Tibial artery (tissue), 4 donors: ENCODE measurements at regions not wholly inside any gene's neighbourhood (a gene's known extent, or its start where the extent isn't known, plus 50 kb on each side); places are given as distances from the start of the nearest gene placed in this dataset.

Source experiments
- DNase-seq, 2 donors: peaks; one replicate each; pipeline ENCODE4 v3.0.0-alpha.2; 2019
- H3K27ac ChIP-seq, 2 donors: fragments of 200-600 bp; sonication (generic) in 1 of 2; 1 replicate in 1 of 2; 2 replicates in 1 of 2; pipeline ENCODE4 v1.5.1; 2018 to 2019; ENCODE audit warnings: mild to moderate bottlenecking in 1 of 2
- H3K27me3 ChIP-seq, 2 donors: fragments of 200-600 bp; sonication (generic) in 1 of 2; one replicate each; pipeline versions ENCODE4 v1.5.1 to v1.6.0; 2016 to 2019
- H3K36me3 ChIP-seq, 3 donors: fragments of 200-600 bp; sonication (generic) in 2 of 3; one replicate each; pipeline ENCODE4 v1.5.1; 2016 to 2019; ENCODE audit warnings: mild to moderate bottlenecking in 2 of 3
- H3K4me1 ChIP-seq, 4 donors: fragments of 200-600 bp; sonication (generic) in 2 of 4; 1 replicate in 3 of 4; 2 replicates in 1 of 4; pipeline ENCODE4 v1.5.1; 2016 to 2019
- H3K4me3 ChIP-seq, 2 donors: fragments of 200-600 bp; sonication (generic) in 1 of 2; 1 replicate in 1 of 2; 2 replicates in 1 of 2; pipeline ENCODE4 v1.5.1; 2018 to 2019; ENCODE audit warnings: mild to moderate bottlenecking in 2 of 2
- H3K9me3 ChIP-seq, 3 donors: fragments of 200-600 bp; sonication (generic) in 1 of 3; one replicate each; pipeline ENCODE4 v1.5.1; 2016 to 2019
- intact Hi-C: fragments of 100-400 bp; cut with DNase I; formaldehyde crosslinking; loops from one replicate; pipeline ENCODE4 v1.15.0; 2023; ENCODE audit warnings: low total_unique reads
- TF ChIP-seq, protein P1 (sequence below), 2 experiments: fragments of 200-600 bp in 1 of 2; fragments of 450-650 bp in 1 of 2; IDR thresholded peaks; one replicate each; pipeline ENCODE4 v1.5.1; 2017 to 2019; ENCODE audit warnings: antibody characterized with exemption in 2 of 2, mild to moderate bottlenecking in 1 of 2, moderate library complexity in 1 of 2

- Histone ChIP-seq H3K27me3 (no peaks in the 10 kb centered on the region), H3K4me1 (no peaks in the 10 kb centered on the region), H3K27ac (no peak overlapping the region), H3K9me3 (no peaks in the 10 kb centered on the region), H3K4me3 (no peak overlapping the region), H3K36me3 (no peaks in the 10 kb centered on the region)
- DNase-seq: no peak
- intact Hi-C loops: no loop called here
- TF ChIP-seq, protein P1, sequence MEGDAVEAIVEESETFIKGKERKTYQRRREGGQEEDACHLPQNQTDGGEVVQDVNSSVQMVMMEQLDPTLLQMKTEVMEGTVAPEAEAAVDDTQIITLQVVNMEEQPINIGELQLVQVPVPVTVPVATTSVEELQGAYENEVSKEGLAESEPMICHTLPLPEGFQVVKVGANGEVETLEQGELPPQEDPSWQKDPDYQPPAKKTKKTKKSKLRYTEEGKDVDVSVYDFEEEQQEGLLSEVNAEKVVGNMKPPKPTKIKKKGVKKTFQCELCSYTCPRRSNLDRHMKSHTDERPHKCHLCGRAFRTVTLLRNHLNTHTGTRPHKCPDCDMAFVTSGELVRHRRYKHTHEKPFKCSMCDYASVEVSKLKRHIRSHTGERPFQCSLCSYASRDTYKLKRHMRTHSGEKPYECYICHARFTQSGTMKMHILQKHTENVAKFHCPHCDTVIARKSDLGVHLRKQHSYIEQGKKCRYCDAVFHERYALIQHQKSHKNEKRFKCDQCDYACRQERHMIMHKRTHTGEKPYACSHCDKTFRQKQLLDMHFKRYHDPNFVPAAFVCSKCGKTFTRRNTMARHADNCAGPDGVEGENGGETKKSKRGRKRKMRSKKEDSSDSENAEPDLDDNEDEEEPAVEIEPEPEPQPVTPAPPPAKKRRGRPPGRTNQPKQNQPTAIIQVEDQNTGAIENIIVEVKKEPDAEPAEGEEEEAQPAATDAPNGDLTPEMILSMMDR (IDR thresholded peaks at IDR 0.05): no peak
Observed at GRCh38 chr5:74105126-74105780, 479.3 kb downstream of the ARHGEF28 start.

DNA sequence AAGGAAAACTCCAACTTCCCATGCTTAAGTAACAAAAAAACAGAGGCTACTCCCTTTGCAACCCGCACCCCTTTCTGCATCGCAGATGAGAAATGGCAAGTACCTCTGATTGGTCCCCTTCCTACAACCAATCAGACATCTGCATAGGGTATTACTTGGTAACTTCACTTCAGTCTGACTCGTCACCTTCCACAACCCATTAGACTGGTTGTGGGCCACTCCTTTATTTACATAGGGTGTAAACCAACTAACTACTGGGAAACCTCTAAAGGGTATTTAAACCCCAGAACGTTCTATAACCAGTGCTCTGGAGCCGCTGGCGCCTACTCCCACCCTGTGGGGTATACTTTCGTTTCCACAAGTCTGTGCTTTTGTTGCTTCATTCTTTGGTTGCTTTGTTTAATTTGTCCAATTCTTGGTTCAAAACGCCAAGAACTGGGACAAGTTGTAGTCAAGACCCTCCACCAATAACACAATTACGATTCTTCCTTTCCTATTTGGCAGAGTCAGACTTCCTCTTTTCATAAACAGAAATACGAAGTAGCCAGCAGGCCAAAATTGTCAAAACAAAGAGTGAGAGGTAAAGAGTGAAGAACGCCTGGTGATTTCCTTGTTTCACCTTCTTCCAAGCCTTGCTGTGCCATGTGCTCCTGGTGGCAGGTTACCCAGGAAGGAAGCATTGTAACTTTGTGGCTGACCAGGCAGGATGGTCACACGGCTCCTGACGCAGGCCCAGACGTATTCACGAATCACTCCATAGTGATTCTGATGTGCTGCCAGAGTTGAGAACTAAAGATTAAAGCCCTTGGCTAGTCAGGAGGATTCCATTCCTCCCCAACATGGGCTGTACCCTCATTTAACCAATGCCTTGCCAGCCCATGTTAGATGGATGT is 477.4 kb downstream of the ARHGEF28 start:
- intact Hi-C loops: no loop called here

GRCh38 chr5:74100268-74100665 is 474.3 kb downstream of the ARHGEF28 start:
- intact Hi-C loops: no loop called here
- Histone ChIP-seq H3K27me3 (no peaks in the 10 kb centered on the region), H3K4me1 (no peaks in the 10 kb centered on the region), H3K27ac (no peak overlapping the region), H3K4me3 (no peak overlapping the region), H3K9me3 (peaks cover 0 to 9% (median 7%) of the 10 kb centered on the region in 3 donors), H3K36me3 (no peaks in the 10 kb centered on the region)
- TF ChIP-seq, protein P1 (IDR thresholded peaks at IDR 0.05): no peak
- DNase-seq: no peak

More for the DNA sequence above, 477.4 kb downstream of the ARHGEF28 start:
- H3K36me3 ChIP-seq: no peaks in the 10 kb centered on the region
- no peaks in the 10 kb centered on the region for H3K27me3 ChIP-seq
- H3K4me3 ChIP-seq: no peak overlapping the region
- TF ChIP-seq, protein P1 (IDR thresholded peaks at IDR 0.05): no peak
- no peaks in the 10 kb centered on the region for H3K4me1 ChIP-seq
- H3K27ac ChIP-seq: no peak overlapping the region
- H3K9me3 ChIP-seq: peaks cover 0 to 9% (median 7%) of the 10 kb centered on the region in 3 donors
- DNase-seq: no peak

DNA sequence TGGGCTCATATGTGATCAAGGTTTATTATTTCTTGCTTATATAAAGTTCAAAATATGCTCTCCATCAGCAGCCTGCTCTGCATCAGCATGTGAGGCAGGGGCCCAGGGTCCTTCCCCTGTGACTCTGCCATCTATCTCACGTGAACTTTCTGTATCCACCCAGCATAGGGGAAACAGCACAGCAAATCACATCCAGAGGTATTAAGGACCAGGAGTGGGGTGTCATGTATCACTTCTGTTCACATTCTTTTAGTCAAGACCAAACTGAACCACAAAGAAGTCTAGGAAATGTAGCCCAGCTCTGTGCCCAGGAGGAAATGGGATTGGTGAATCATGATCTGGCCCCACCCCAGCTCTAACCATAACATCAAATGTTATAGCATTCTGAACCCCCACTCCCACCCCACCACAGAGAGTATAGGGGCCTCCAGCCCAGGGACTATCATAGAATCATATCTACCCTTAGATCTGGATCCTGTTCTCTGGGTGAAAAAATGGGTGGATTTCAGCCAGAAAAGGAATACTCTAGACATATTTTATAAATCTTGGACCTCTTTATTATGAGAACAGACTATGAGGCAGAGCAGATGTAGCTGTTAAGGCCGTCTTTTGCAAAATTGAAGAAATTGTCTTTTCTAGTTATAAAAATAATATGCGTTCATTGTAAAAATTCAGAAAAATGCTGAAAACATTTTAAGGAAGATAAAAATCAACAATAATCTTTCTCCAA is 473.7 kb downstream of the ARHGEF28 start:
- Histone ChIP-seq H3K27me3 (no peaks in the 10 kb centered on the region), H3K36me3 (no peaks in the 10 kb centered on the region), H3K4me3 (no peak overlapping the region), H3K27ac (no peak overlapping the region), H3K9me3 (peaks cover 0 to 9% (median 7%) of the 10 kb centered on the region in 3 donors), H3K4me1 (no peaks in the 10 kb centered on the region)
- intact Hi-C loops: no loop called here
- TF ChIP-seq, protein P1 (IDR thresholded peaks at IDR 0.05): no peak
- no peak for DNase-seq

DNA sequence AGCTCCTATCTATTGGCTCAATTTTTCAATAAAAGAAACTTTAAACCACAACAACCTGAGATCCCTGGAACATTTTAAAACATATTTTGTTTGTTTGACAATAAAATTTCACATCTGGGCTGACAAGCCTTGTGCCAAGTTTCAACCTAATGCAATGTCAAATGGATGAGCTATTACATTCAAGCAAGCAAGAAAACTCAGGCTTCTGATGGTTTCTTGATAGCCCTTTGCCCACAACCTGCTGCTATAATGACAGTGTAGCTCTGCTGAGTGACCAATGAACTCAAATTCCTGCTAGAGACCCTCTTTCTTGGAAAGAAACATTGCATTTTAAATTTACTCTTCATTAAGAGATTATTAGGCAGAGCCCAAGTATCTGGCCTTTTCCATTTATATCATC is 472.9 kb downstream of the ARHGEF28 start:
- TF ChIP-seq, protein P1 (IDR thresholded peaks at IDR 0.05): no peak
- Histone ChIP-seq H3K9me3 (peaks cover 0 to 9% (median 7%) of the 10 kb centered on the region in 3 donors), H3K36me3 (no peaks in the 10 kb centered on the region), H3K4me1 (peaks cover 0 to 3% (median 0%) of the 10 kb centered on the region in 4 donors), H3K27ac (no peak overlapping the region), H3K27me3 (no peaks in the 10 kb centered on the region), H3K4me3 (no peak overlapping the region)
- DNase-seq: no peak
- intact Hi-C loops: no loop called here
